ENCODE measurements at regions not wholly inside any gene's neighbourhood (a gene's known extent, or its start where the extent isn't known, plus 50 kb on each side); places are given as distances from the start of the nearest gene placed in this dataset.

- TF ChIP-seq CTCF (IDR thresholded peaks at IDR 0.05): no peak
- TF ChIP-seq ZFX (IDR thresholded peaks at IDR 0.05; ENCODE audit: borderline replicate concordance): no peak
Observed at GRCh38 chr9:88766778-88767503, 224.3 kb upstream of the S1PR3 start.

Measured in 22Rv1 (cell line).